HG03469 (cell line): ENCODE measurements at regions not wholly inside any gene's neighbourhood (a gene's known extent, or its start where the extent isn't known, plus 50 kb on each side); places are given as distances from the start of the nearest gene placed in this dataset.

Experiments
- ATAC-seq: cut with Tn5 transposase; IDR thresholded peaks from one replicate; pipeline ENCODE4 v1.9.1; 2021; ENCODE audit warnings: mild to moderate bottlenecking, moderate library complexity, moderate number of reproducible peaks; ENCODE audit not compliant: unreplicated experiment

- ATAC-seq = no peak
These were observed 124.0 kb upstream of the PPARGC1A start for GRCh38 chr4:24013668-24014422.

GRCh38 chr4:24010994-24011393, 121.1 kb upstream of the PPARGC1A start:
- no peak for ATAC-seq

GRCh38 chr4:24010573-24010972, 120.7 kb upstream of the PPARGC1A start:
- ATAC-seq = no peak

- no peak for ATAC-seq
These were observed 118.0 kb upstream of the PPARGC1A start for GRCh38 chr4:24007860-24008261.

GRCh38 chr4:24006269-24006668, 116.4 kb upstream of the PPARGC1A start:
- ATAC-seq = no peak

GRCh38 chr4:24003926-24004325, 114.1 kb upstream of the PPARGC1A start:
- no peak for ATAC-seq

- no peak for ATAC-seq
These were observed 113.6 kb upstream of the PPARGC1A start for GRCh38 chr4:24003496-24003895.

GRCh38 chr4:24002330-24002966, 112.6 kb upstream of the PPARGC1A start:
- ATAC-seq = no peak

GRCh38 chr4:24001486-24002329, 111.9 kb upstream of the PPARGC1A start:
- ATAC-seq = no peak

GRCh38 chr4:24000470-24000831, 110.6 kb upstream of the PPARGC1A start:
- no peak for ATAC-seq

- ATAC-seq = no peak
These were observed 110.0 kb upstream of the PPARGC1A start for GRCh38 chr4:23999714-24000469.

GRCh38 chr4:23993373-23993772, 103.5 kb upstream of the PPARGC1A start:
- no peak for ATAC-seq

- ATAC-seq = no peak
These were observed 101.6 kb upstream of the PPARGC1A start for GRCh38 chr4:23991444-23991843.

- no peak for ATAC-seq
These were observed 96.4 kb upstream of the PPARGC1A start for GRCh38 chr4:23986270-23986669.

GRCh38 chr4:23981328-23981727, 91.5 kb upstream of the PPARGC1A start:
- ATAC-seq = no peak

- ATAC-seq = no peak
These were observed 89.7 kb upstream of the PPARGC1A start for GRCh38 chr4:23979534-23979933.

- no peak for ATAC-seq
These were observed 88.2 kb upstream of the PPARGC1A start for GRCh38 chr4:23978002-23978401.

- no peak for ATAC-seq
These were observed 86.6 kb upstream of the PPARGC1A start for GRCh38 chr4:23976423-23976822.

- ATAC-seq = no peak
These were observed 83.5 kb upstream of the PPARGC1A start for GRCh38 chr4:23973308-23973855.

GRCh38 chr4:23972805-23973204, 83.0 kb upstream of the PPARGC1A start:
- no peak for ATAC-seq

GRCh38 chr4:23972187-23972586, 82.3 kb upstream of the PPARGC1A start:
- no peak for ATAC-seq
